Duodenal mucosa (tissue), 2 donors: ENCODE measurements at regions not wholly inside any gene's neighbourhood (a gene's known extent, or its start where the extent isn't known, plus 50 kb on each side); places are given as distances from the start of the nearest gene placed in this dataset.

Experiments
- H3K27ac ChIP-seq: one replicate; pipeline ENCODE4 v1.7.0; 2013; ENCODE audit warnings: low read depth, low read length
- H3K27me3 ChIP-seq, 2 donors: one replicate each; pipeline ENCODE4 v1.7.0; 2013; ENCODE audit warnings: low read length in 2 of 2, control low read depth in 1 of 2; ENCODE audit not compliant: insufficient read depth in 2 of 2, control insufficient read depth in 1 of 2
- H3K36me3 ChIP-seq, 2 donors: one replicate each; pipeline ENCODE4 v1.7.0; 2013; ENCODE audit warnings: low read length in 2 of 2, control low read depth in 1 of 2; ENCODE audit not compliant: insufficient read depth in 2 of 2, control insufficient read depth in 1 of 2
- H3K4me1 ChIP-seq, 2 donors: one replicate each; pipeline ENCODE4 v1.7.0; 2013; ENCODE audit warnings: low read length in 2 of 2, control low read depth in 1 of 2; ENCODE audit not compliant: insufficient read depth in 2 of 2, control insufficient read depth in 1 of 2
- H3K4me3 ChIP-seq, 2 donors: one replicate each; pipeline ENCODE4 v1.7.0; 2013; ENCODE audit warnings: low read length in 2 of 2, low read depth in 1 of 2
- H3K9ac ChIP-seq, 2 donors: one replicate each; pipeline ENCODE4 v1.7.0; 2013; ENCODE audit warnings: low read length in 2 of 2, low read depth in 1 of 2
- H3K9me3 ChIP-seq, 2 donors: one replicate each; pipeline ENCODE4 v1.7.0; 2013; ENCODE audit warnings: low read length in 2 of 2, control low read depth in 1 of 2; ENCODE audit not compliant: control insufficient read depth in 1 of 2

- Histone ChIP-seq H3K4me1 (no peaks in the 10 kb centered on the region), H3K9me3 (no peaks in the 10 kb centered on the region), H3K27ac (no peak overlapping the region), H3K4me3 (no peak overlapping the region), H3K27me3 (peaks cover 0 to 4% of the 10 kb centered on the region in 2 donors), H3K9ac (no peak overlapping the region), H3K36me3 (no peaks in the 10 kb centered on the region)
Measured at GRCh38 chr20:20869161-20869775, 156.8 kb upstream of the RALGAPA2 start.

DNA sequence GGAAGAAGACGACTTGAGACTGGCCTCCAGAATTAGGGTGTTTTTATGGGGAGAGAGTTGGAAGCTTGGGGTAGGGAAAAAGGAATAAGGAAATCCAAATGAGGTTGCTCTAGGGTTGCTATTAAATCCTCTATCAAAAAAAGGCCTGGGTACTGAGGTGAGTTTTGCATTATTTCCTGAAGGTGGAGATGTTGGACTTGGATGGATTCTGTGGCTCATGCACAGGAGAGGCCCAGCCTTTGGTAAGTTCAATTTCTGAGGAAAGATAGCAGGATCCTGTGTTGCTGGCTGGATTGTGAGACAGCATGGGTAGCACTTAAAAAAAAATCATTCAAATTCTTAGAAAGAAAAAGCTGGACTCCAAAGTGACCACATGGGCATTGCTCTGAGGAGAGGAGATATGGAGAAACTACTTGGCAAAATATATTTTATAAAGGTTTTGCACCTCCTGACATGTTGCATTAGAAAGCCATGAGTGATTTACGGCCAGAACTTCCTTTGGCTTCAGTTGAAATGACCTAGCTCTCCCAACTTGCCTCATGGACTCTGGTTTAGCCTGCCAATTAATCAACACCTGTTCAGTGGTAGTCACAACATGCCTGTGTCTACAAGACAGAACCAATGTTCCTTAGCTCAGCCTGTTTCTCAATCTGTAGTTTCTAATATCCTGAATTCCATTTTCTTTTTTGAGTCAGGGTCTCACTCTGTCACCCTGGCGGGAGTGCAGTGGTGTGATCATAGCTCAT, 152.1 kb upstream of the RALGAPA2 start:
- Histone ChIP-seq H3K36me3 (no peaks in the 10 kb centered on the region), H3K9ac (no peak overlapping the region), H3K27ac (no peak overlapping the region), H3K4me1 (no peaks in the 10 kb centered on the region), H3K27me3 (peaks cover 1% of the 10 kb centered on the region in 2 donors), H3K4me3 (no peak overlapping the region), H3K9me3 (no peaks in the 10 kb centered on the region)

DNA sequence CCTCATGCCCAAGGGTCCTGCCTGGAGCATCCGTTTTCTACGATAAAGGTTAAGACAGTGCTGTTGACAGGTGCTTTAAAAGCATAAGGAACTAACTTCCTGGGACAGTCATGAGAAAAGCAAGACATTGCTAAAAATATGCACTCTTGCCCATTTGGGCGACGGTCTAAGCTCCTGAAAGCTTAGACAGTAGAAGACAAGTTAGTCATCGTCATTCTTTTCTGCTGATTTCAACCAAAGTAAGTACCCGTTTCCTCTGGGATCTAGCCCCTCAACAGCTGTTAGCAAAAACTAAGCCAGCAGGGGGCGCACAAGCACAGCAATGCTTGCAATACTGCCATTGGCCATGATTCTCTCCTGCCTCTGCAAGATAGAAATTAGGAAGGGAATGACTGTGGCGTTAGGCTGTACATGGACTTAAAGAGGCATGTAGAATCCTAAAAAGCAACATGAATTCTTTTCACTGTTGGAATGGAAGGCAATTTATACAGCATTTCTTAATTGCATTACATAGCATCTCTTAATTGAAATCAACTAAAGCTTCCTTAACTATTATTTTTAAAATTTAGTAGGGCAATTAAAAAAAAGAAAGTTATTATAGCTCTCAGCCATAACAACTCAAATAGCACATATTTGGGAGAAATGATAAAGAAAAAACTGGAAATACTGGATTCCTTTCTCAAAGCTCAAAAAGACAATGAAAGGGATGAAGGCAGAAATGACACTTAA, 147.8 kb upstream of the RALGAPA2 start:
- H3K9ac ChIP-seq = no peak overlapping the region
- H3K4me1 ChIP-seq = no peaks in the 10 kb centered on the region
- H3K36me3 ChIP-seq = no peaks in the 10 kb centered on the region
- no peak overlapping the region for H3K4me3 ChIP-seq
- H3K27ac ChIP-seq = no peak overlapping the region
- peaks cover 5 to 9% of the 10 kb centered on the region in 2 donors for H3K27me3 ChIP-seq
- no peaks in the 10 kb centered on the region for H3K9me3 ChIP-seq

DNA sequence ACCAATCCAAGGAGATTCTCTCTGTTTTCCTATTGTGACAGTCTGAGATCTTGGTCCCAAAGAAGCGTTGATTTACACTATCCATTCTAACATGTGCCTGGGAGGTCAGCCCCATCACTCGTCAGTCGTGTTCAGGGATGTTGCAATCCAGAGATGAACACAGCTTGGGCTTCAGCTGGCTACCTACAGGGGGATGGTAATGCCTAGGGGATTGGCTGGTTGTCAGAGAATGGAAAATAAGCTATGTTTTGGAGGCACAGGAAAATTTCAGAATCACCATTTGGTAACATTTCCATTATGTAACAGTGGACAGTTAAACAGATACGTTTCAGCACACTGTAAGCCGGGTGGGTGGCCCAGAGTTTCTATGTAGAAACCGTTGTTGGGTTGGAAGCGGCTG, 147.1 kb upstream of the RALGAPA2 start:
- Histone ChIP-seq H3K4me1 (no peaks in the 10 kb centered on the region), H3K27me3 (peaks cover 5 to 9% of the 10 kb centered on the region in 2 donors), H3K9me3 (no peaks in the 10 kb centered on the region), H3K9ac (no peak overlapping the region), H3K4me3 (no peak overlapping the region), H3K27ac (no peak overlapping the region), H3K36me3 (no peaks in the 10 kb centered on the region)

DNA sequence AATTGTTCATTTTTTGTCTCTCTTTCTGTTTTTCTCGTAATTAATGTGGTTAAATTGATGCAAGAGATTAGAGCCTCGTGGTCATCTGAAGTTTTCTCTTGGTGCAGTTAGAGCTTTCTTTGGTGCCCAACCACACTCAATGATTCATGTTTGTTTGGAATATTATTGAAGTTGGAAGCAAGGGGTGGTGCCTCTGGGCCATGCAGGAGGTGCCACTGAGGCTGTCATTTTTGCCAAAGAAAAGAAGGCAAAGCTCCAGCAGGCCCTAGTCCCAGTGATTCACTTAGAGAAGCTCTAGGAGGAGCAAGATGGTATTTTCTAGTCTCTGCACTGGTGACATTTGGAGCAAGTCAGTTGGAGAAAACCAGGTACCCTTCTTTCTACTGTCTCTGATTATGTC, 144.5 kb upstream of the RALGAPA2 start:
- Histone ChIP-seq H3K4me3 (no peak overlapping the region), H3K4me1 (no peaks in the 10 kb centered on the region), H3K9me3 (no peaks in the 10 kb centered on the region), H3K27ac (no peak overlapping the region), H3K36me3 (no peaks in the 10 kb centered on the region), H3K9ac (no peak overlapping the region), H3K27me3 (peaks cover 5 to 9% of the 10 kb centered on the region in 2 donors)

- Histone ChIP-seq H3K27ac (no peak overlapping the region), H3K9me3 (no peaks in the 10 kb centered on the region), H3K4me1 (no peaks in the 10 kb centered on the region), H3K27me3 (peaks cover 5 to 9% of the 10 kb centered on the region in 2 donors), H3K4me3 (no peak overlapping the region), H3K36me3 (no peaks in the 10 kb centered on the region), H3K9ac (no peak overlapping the region)
Measured at GRCh38 chr20:20856306-20856705, 143.9 kb upstream of the RALGAPA2 start.

DNA sequence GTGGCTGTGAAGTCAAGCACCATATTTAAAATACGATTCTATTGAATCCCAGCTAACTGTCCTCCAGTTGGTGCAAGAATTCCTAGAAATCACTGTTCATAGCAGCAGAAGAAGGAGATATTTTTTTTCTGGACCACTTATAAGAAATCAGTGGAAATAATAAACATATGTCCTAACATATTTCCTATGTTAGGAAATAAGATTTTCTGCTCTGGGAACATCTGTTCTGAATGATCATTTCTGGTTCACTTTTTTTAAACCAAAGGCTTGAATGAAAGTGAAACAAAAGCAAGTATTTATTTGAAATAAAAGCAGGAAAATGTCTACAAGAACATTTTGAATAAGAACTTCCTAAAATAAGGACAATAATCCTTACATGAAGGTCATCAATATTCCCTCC, 138.9 kb upstream of the RALGAPA2 start:
- Histone ChIP-seq H3K4me3 (no peak overlapping the region), H3K9ac (no peak overlapping the region), H3K9me3 (no peaks in the 10 kb centered on the region), H3K27me3 (no peaks in the 10 kb centered on the region), H3K27ac (no peak overlapping the region), H3K36me3 (no peaks in the 10 kb centered on the region), H3K4me1 (peaks cover 0 to 3% of the 10 kb centered on the region in 2 donors)

GRCh38 chr20:20850407-20850806, 138.0 kb upstream of the RALGAPA2 start:
- Histone ChIP-seq H3K4me3 (no peak overlapping the region), H3K9ac (no peak overlapping the region), H3K36me3 (no peaks in the 10 kb centered on the region), H3K4me1 (peaks cover 0 to 3% of the 10 kb centered on the region in 2 donors), H3K9me3 (no peaks in the 10 kb centered on the region), H3K27ac (no peak overlapping the region), H3K27me3 (no peaks in the 10 kb centered on the region)

DNA sequence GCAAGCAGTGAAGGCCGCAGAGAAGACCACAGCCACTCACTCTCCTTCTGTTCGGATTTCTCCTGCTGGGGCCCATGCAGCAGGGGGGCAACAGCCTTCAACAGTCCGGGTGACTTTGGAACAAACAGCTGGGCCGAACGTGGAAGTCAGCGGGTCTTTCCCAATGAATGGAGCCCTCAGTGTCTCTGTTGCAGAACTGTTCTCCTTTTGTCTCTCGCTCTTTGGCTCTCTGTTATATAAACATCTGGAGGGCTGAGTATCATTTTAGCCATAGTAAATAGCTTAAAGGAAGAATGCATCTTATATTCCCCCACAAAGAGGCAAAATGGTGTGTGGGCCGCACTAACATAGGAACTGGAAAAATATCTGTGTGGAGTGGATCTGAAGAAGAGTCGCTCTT, 136.7 kb upstream of the RALGAPA2 start:
- no peaks in the 10 kb centered on the region for H3K9me3 ChIP-seq
- no peak overlapping the region for H3K4me3 ChIP-seq
- H3K4me1 ChIP-seq = peaks cover 0 to 3% of the 10 kb centered on the region in 2 donors
- H3K36me3 ChIP-seq = no peaks in the 10 kb centered on the region
- no peaks in the 10 kb centered on the region for H3K27me3 ChIP-seq
- H3K9ac ChIP-seq = no peak overlapping the region
- H3K27ac ChIP-seq = no peak overlapping the region

GRCh38 chr20:20847814-20848213, 135.4 kb upstream of the RALGAPA2 start:
- peaks cover 0 to 3% of the 10 kb centered on the region in 2 donors for H3K4me1 ChIP-seq
- no peak overlapping the region for H3K9ac ChIP-seq
- H3K4me3 ChIP-seq = no peak overlapping the region
- no peaks in the 10 kb centered on the region for H3K36me3 ChIP-seq
- H3K9me3 ChIP-seq = no peaks in the 10 kb centered on the region
- H3K27me3 ChIP-seq = no peaks in the 10 kb centered on the region
- H3K27ac ChIP-seq = no peak overlapping the region
